ENCODE measurements at regions not wholly inside any gene's neighbourhood (a gene's known extent, or its start where the extent isn't known, plus 50 kb on each side); places are given as distances from the start of the nearest gene placed in this dataset.
"Not testable (repeated sequence)": the region's sequence is repeated elsewhere in the genome, so short reads cannot be mapped to it uniquely, and the experiment has no call there.

- no peaks in the 10 kb centered on the region for H3K27me3 ChIP-seq (ENCODE audit: low read length)
- H3K9ac ChIP-seq (ENCODE audit: low read length) = no peak overlapping the region
- H3K9me3 ChIP-seq (ENCODE audit: low read length) = no peaks in the 10 kb centered on the region
- H3F3A ChIP-seq (ENCODE audit: low read length, unreplicated experiment) = no peaks in the 10 kb centered on the region
- TF ChIP-seq EZH2phosphoT487 (IDR thresholded peaks at IDR 0.05; ENCODE audit: borderline replicate concordance, low read length) (no peak), EZH2 (IDR thresholded peaks at IDR 0.05; ENCODE audit: low read length, unreplicated experiment) (no peak), CTCF (conservative IDR thresholded peaks at IDR 0.05; ENCODE audit: low read depth, low read length) (no peak)
- H3K79me2 ChIP-seq (ENCODE audit: low read length) = no peaks in the 10 kb centered on the region
- POLR2A ChIA-PET (ENCODE audit: unreplicated experiment) = no interaction called here
- H3K9me2 ChIP-seq (replicated peaks; ENCODE audit: low read length) = no peaks in the 10 kb centered on the region
- no peaks in the 10 kb centered on the region for H3K4me1 ChIP-seq (ENCODE audit: insufficient read depth, low read length)
- intact Hi-C loops (cut with micrococcal nuclease) = loop anchor here (1.0 kb wide), 2 partner anchors 311 to 342 kb away; no protein-coding TSS in a partner anchor
- DNase-seq = peak; percentile 5
- H3K4me3 ChIP-seq (ENCODE audit: low read length) = no peak overlapping the region
- CTCF ChIA-PET = interaction anchor here (0.6 to 1.1 kb wide), 6 partner anchors 102 to 1203 kb away, joined by 3 to 10 read pairs (median 6); no protein-coding TSS in a partner anchor
- H3K4me2 ChIP-seq (ENCODE audit: low read length) = peak overlapping the region; percentile 39; the same call in 1 of the 2 replicates
- peak; percentile 31; the same call in 1 of the 2 replicates for ATAC-seq
- H2AFZ ChIP-seq (ENCODE audit: low read length) = 0 out of 2 replicates have a peak overlapping the region, but pooled peaks have one; percentile 37
- BruUV-seq (replicated peaks) = no TSS peak
- peak overlapping the region; percentile 21; the same call in 1 of the 2 replicates for H3K27ac ChIP-seq (ENCODE audit: low read length)
- H3K36me3 ChIP-seq (ENCODE audit: low read depth, low read length) = no peaks in the 10 kb centered on the region; the same call in 1 of the 2 replicates
- no peaks in the 10 kb centered on the region for H4K20me1 ChIP-seq (ENCODE audit: low read length)
Measured at GRCh38 chr13:78121001-78121400, 202.4 kb upstream of the EDNRB start.

- H2AFZ ChIP-seq (ENCODE audit: low read length); intact Hi-C loops (cut with micrococcal nuclease); H3K4me3 ChIP-seq (ENCODE audit: low read length); H3K9me2 ChIP-seq (replicated peaks; ENCODE audit: low read length); H3K27me3 ChIP-seq (ENCODE audit: low read length); H3F3A ChIP-seq (ENCODE audit: low read length, unreplicated experiment); H3K4me2 ChIP-seq (ENCODE audit: low read length); BruUV-seq (replicated peaks); H3K9me3 ChIP-seq (ENCODE audit: low read length); POLR2A ChIA-PET (ENCODE audit: unreplicated experiment); DNase-seq; H3K4me1 ChIP-seq (ENCODE audit: insufficient read depth, low read length); H3K27ac ChIP-seq (ENCODE audit: low read length); H3K9ac ChIP-seq (ENCODE audit: low read length); H3K36me3 ChIP-seq (ENCODE audit: low read depth, low read length); ATAC-seq; H3K79me2 ChIP-seq (ENCODE audit: low read length); CTCF ChIA-PET; H4K20me1 ChIP-seq (ENCODE audit: low read length): not testable (repeated sequence)
Measured at GRCh38 chr13:78120144-78120543, 201.5 kb upstream of the EDNRB start.

GRCh38 chr13:78117070-78117469 lies 198.4 kb upstream of the EDNRB start:
- CTCF ChIA-PET; H3K27me3 ChIP-seq (ENCODE audit: low read length); H3K4me1 ChIP-seq (ENCODE audit: insufficient read depth, low read length); BruUV-seq (replicated peaks); H2AFZ ChIP-seq (ENCODE audit: low read length); DNase-seq; H3K9me2 ChIP-seq (replicated peaks; ENCODE audit: low read length); H3K4me2 ChIP-seq (ENCODE audit: low read length); H3K36me3 ChIP-seq (ENCODE audit: low read depth, low read length); H3K9me3 ChIP-seq (ENCODE audit: low read length); POLR2A ChIA-PET (ENCODE audit: unreplicated experiment); H3K9ac ChIP-seq (ENCODE audit: low read length); ATAC-seq; intact Hi-C loops (cut with micrococcal nuclease); H4K20me1 ChIP-seq (ENCODE audit: low read length); H3K4me3 ChIP-seq (ENCODE audit: low read length); H3F3A ChIP-seq (ENCODE audit: low read length, unreplicated experiment); H3K27ac ChIP-seq (ENCODE audit: low read length); H3K79me2 ChIP-seq (ENCODE audit: low read length): not testable (repeated sequence)

GRCh38 chr13:78105656-78106055 lies 187.0 kb upstream of the EDNRB start:
- H3K36me3 ChIP-seq (ENCODE audit: low read depth, low read length) = no peaks in the 10 kb centered on the region
- CTCF ChIA-PET = no interaction called here

More at GRCh38 chr13:78105656-78106055, 187.0 kb upstream of the EDNRB start:
- no peak overlapping the region for H2AFZ ChIP-seq (ENCODE audit: low read length)
- intact Hi-C loops (cut with micrococcal nuclease) = no loop called here
- H4K20me1 ChIP-seq (ENCODE audit: low read length) = no peaks in the 10 kb centered on the region
- H3K9me3 ChIP-seq (ENCODE audit: low read length) = no peaks in the 10 kb centered on the region
- POLR2A ChIA-PET (ENCODE audit: unreplicated experiment) = no interaction called here
- DNase-seq = no peak
- ATAC-seq = no peak
- no peak overlapping the region for H3K4me2 ChIP-seq (ENCODE audit: low read length)
- BruUV-seq (replicated peaks) = no TSS peak
- H3K27me3 ChIP-seq (ENCODE audit: low read length) = no peaks in the 10 kb centered on the region
- no peaks in the 10 kb centered on the region for H3K9me2 ChIP-seq (replicated peaks; ENCODE audit: low read length)
- H3K79me2 ChIP-seq (ENCODE audit: low read length) = no peaks in the 10 kb centered on the region
- H3K9ac ChIP-seq (ENCODE audit: low read length) = no peak overlapping the region
- TF ChIP-seq EZH2phosphoT487 (IDR thresholded peaks at IDR 0.05; ENCODE audit: borderline replicate concordance, low read length) (no peak), CTCF (conservative IDR thresholded peaks at IDR 0.05; ENCODE audit: low read depth, low read length) (no peak), EZH2 (IDR thresholded peaks at IDR 0.05; ENCODE audit: low read length, unreplicated experiment) (no peak)
- peaks cover 7% of the 10 kb centered on the region; the same call in 1 of the 2 replicates for H3K4me1 ChIP-seq (ENCODE audit: insufficient read depth, low read length)
- H3K4me3 ChIP-seq (ENCODE audit: low read length) = no peak overlapping the region
- H3K27ac ChIP-seq (ENCODE audit: low read length) = no peak overlapping the region
- no peaks in the 10 kb centered on the region for H3F3A ChIP-seq (ENCODE audit: low read length, unreplicated experiment)
